Gastrocnemius medialis (tissue), 4 donors: ENCODE measurements at regions not wholly inside any gene's neighbourhood (a gene's known extent, or its start where the extent isn't known, plus 50 kb on each side); places are given as distances from the start of the nearest gene placed in this dataset.

Source experiments
- ATAC-seq, 2 donors: fragments of 150-250 bp; one replicate each; pipeline ENCODE4 v1.9.1; 2016
- DNase-seq, 2 donors: peaks; one replicate each; pipeline ENCODE4 v3.0.0-alpha.2; 2019
- H3K27ac ChIP-seq, 4 donors: fragments of 200-600 bp; sonication (generic); 1 replicate in 1 of 4; 2 replicates in 3 of 4; pipeline ENCODE4 v1.5.1; 2016 to 2018; ENCODE audit warnings: mild to moderate bottlenecking in 2 of 4, moderate library complexity in 1 of 4
- H3K27me3 ChIP-seq, 3 donors: fragments of 200-600 bp; sonication (generic) in 2 of 3; 1 replicate in 1 of 3; 2 replicates in 2 of 3; pipeline versions ENCODE4 v1.5.1 to v1.6.0; 2016 to 2019; ENCODE audit warnings: mild to moderate bottlenecking in 1 of 3, moderate library complexity in 1 of 3
- H3K36me3 ChIP-seq, 2 donors: fragments of 200-600 bp; sonication (generic) in 1 of 2; one replicate each; pipeline ENCODE4 v1.5.1; 2017 to 2018
- H3K4me1 ChIP-seq, 2 donors: fragments of 200-600 bp; sonication (generic) in 1 of 2; one replicate each; pipeline ENCODE4 v1.5.1; 2016 to 2017; ENCODE audit warnings: mild to moderate bottlenecking in 2 of 2
- H3K4me3 ChIP-seq, 4 donors: fragments of 200-600 bp; sonication (generic) in 3 of 4; 1 replicate in 1 of 4; 2 replicates in 3 of 4; pipeline ENCODE4 v1.5.1; 2016 to 2019; ENCODE audit warnings: mild to moderate bottlenecking in 2 of 4
- H3K9me3 ChIP-seq, 3 donors: fragments of 200-600 bp; sonication (generic) in 2 of 3; 1 replicate in 1 of 3; 2 replicates in 2 of 3; pipeline ENCODE4 v1.5.1; 2016 to 2019
- POLR2A ChIP-seq, 2 donors: fragments of 450-650 bp; IDR thresholded peaks; one replicate each; pipeline ENCODE4 v1.6.1; 2017; ENCODE audit warnings: antibody characterized with exemption in 2 of 2, mild to moderate bottlenecking in 2 of 2, moderate library complexity in 2 of 2
- in situ Hi-C, 4 donors: fragments of 200-750 bp; cut with MboI; loops; one replicate each; pipeline versions ENCODE4 v1.15.0 to v1.8.0; 2017; ENCODE audit warnings: low sequenced_read_pairs in 4 of 4
- intact Hi-C: fragments of 100-400 bp; cut with DNase I; formaldehyde crosslinking; loops from one replicate; pipeline ENCODE4 v1.15.1; 2023; ENCODE audit warnings: low total_unique reads
- TF ChIP-seq, protein P1 (sequence below), 5 experiments: fragments of 450-650 bp in 3 of 5; fragments of 200-600 bp in 2 of 5; sonication (generic) in 2 of 5; IDR thresholded peaks in 4 of 5; conservative IDR thresholded peaks in 1 of 5; 1 replicate in 4 of 5; 2 replicates in 1 of 5; pipeline ENCODE4 v1.5.1; 2016 to 2019; ENCODE audit warnings: antibody characterized with exemption in 5 of 5, mild to moderate bottlenecking in 3 of 5, moderate library complexity in 3 of 5

DNA sequence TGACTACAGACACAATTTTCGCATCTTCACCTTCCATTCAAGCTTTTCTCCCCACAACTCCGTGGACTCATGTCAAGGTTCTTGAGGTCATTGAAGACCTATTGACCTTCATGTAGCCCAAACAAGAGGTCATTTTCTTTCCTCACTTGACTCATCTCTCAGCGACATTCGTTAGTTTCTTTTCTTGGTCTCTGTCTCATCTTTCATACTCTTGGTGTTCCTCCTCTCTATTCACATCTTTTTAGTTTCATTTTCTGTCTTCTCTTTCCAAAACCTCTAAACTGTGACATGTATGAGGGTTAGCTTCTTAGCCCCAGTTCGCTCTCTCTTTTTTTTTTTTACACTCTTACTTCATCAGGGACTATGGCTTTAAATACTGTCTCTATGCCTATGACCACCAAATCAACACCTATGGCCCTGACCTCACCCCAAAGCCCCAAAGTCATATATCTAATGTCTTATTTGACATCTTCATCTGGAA, 128.6 kb upstream of the BACH2 start:
- intact Hi-C loops, result no loop called here
- DNase-seq (no peak), ATAC-seq (no peak)
- Histone ChIP-seq H3K4me1 (no peaks in the 10 kb centered on the region), H3K9me3 (peaks cover 0 to 9% (median 3%) of the 10 kb centered on the region in 3 donors), H3K36me3 (no peaks in the 10 kb centered on the region), H3K27ac (no peak overlapping the region), H3K27me3 (no peaks in the 10 kb centered on the region), H3K4me3 (no peak overlapping the region)
- in situ Hi-C loops, result no loop called here
- TF ChIP-seq, protein P1, sequence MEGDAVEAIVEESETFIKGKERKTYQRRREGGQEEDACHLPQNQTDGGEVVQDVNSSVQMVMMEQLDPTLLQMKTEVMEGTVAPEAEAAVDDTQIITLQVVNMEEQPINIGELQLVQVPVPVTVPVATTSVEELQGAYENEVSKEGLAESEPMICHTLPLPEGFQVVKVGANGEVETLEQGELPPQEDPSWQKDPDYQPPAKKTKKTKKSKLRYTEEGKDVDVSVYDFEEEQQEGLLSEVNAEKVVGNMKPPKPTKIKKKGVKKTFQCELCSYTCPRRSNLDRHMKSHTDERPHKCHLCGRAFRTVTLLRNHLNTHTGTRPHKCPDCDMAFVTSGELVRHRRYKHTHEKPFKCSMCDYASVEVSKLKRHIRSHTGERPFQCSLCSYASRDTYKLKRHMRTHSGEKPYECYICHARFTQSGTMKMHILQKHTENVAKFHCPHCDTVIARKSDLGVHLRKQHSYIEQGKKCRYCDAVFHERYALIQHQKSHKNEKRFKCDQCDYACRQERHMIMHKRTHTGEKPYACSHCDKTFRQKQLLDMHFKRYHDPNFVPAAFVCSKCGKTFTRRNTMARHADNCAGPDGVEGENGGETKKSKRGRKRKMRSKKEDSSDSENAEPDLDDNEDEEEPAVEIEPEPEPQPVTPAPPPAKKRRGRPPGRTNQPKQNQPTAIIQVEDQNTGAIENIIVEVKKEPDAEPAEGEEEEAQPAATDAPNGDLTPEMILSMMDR (IDR thresholded peaks at IDR 0.05 in 4 of 5, conservative IDR thresholded peaks at IDR 0.05 in 1 of 5), result no peak
- no peak for TF ChIP-seq POLR2A (IDR thresholded peaks at IDR 0.05)

DNA sequence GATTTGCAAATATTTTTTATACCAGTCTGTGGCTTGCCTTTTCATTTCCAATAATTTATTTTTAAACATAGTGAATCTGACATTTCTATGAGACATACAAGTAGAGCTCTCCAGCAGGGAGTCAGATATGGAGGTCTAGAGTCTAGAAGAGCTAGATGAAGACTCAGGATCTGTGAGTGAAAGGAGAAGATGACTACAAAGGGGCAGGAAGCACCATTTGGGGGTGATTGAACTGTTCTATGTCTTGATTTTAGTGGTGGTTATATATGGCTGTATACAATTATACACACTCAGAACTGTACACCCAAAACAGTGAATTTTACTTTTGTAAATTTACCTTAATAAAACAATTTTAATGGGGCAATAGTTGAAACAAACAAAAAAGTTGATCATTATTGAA, 127.9 kb upstream of the BACH2 start:
- peaks cover 0 to 9% (median under 1%) of the 10 kb centered on the region in 3 donors for H3K9me3 ChIP-seq
- no peaks in the 10 kb centered on the region for H3K36me3 ChIP-seq
- DNase-seq (no peak), ATAC-seq (no peak)
- no peak for TF ChIP-seq POLR2A (IDR thresholded peaks at IDR 0.05)
- TF ChIP-seq, protein P1 (IDR thresholded peaks at IDR 0.05 in 4 of 5, conservative IDR thresholded peaks at IDR 0.05 in 1 of 5), result no peak
- no peak overlapping the region for H3K4me3 ChIP-seq
- no peaks in the 10 kb centered on the region for H3K27me3 ChIP-seq
- no peak overlapping the region for H3K27ac ChIP-seq
- in situ Hi-C loops (no loop called here), intact Hi-C loops (no loop called here)
- H3K4me1 ChIP-seq, result no peaks in the 10 kb centered on the region

DNA sequence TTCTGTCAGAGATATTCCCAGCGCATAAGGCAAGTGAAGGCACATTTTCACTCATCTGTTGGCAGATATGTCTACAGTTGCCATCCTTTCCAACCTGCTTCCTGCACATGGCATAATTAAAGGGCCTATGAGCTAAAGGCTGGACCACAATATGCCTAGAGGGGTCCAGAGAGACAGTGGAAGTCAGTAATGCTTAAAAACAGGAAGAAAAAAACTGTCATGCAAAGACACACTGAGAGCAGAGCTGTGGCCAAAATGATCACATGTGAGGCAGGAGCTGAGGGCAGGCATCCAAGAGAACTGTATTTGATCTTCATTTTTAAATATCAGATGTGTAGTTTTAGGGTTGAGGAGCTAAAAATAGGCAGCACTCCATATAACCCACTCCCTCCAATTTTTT, 125.0 kb upstream of the BACH2 start:
- Histone ChIP-seq H3K4me3 (no peak overlapping the region), H3K27me3 (no peaks in the 10 kb centered on the region), H3K27ac (no peak overlapping the region), H3K9me3 (no peaks in the 10 kb centered on the region), H3K36me3 (no peaks in the 10 kb centered on the region), H3K4me1 (no peaks in the 10 kb centered on the region)
- intact Hi-C loops, result no loop called here
- DNase-seq (no peak), ATAC-seq (no peak)
- TF ChIP-seq, protein P1 (IDR thresholded peaks at IDR 0.05 in 4 of 5, conservative IDR thresholded peaks at IDR 0.05 in 1 of 5), result no peak
- no peak for TF ChIP-seq POLR2A (IDR thresholded peaks at IDR 0.05)
- in situ Hi-C loops, result no loop called here

DNA sequence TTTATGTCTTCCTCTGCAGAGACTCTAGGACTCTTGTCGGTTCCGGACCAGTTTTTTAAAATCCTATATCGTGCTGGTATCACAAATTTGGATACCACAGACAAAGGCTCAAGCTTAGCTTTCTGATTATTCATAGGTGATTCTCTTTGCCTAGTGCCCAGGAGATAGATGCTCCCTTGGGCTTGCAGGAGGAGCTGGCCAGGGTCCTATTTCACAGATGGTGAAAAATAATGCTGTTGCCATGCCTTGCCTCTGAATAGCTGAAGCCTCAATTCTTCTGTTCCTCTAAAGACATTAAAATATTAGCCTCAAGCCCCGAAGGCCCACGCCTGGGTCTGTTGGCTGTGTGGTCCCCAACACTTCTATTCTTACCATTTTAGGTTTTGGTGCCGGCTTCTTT, 123.9 kb upstream of the BACH2 start:
- intact Hi-C loops (no loop called here), in situ Hi-C loops (no loop called here)
- DNase-seq (no peak), ATAC-seq (no peak)
- Histone ChIP-seq H3K27me3 (no peaks in the 10 kb centered on the region), H3K27ac (no peak overlapping the region), H3K9me3 (no peaks in the 10 kb centered on the region), H3K4me3 (no peak overlapping the region), H3K36me3 (no peaks in the 10 kb centered on the region), H3K4me1 (no peaks in the 10 kb centered on the region)
- TF ChIP-seq, protein P1 (IDR thresholded peaks at IDR 0.05 in 4 of 5, conservative IDR thresholded peaks at IDR 0.05 in 1 of 5), result no peak
- TF ChIP-seq POLR2A (IDR thresholded peaks at IDR 0.05), result no peak

DNA sequence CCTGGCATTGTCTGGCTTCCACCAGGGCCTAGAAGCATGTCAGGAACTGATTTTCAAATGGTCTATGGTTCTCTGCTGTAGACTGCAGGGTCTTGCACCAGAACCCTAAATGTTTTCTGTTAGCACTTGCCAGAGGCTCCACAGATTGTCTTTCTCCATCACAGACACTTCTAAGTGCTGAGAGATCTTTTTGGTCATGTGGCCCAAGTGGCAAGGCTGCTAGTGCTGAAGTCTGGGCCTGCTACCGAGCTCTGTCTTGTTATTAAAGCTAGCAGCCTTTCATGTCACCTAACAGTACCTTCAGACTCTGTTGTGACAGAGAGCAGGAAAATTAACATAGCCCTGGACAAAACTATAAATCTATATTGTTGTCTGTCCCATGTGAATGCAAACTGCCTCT, 120.7 kb upstream of the BACH2 start:
- Histone ChIP-seq H3K27me3 (peaks cover 0 to 2% (median 0%) of the 10 kb centered on the region in 3 donors), H3K4me1 (peaks cover 0 to 6% of the 10 kb centered on the region in 2 donors), H3K9me3 (no peaks in the 10 kb centered on the region), H3K36me3 (no peaks in the 10 kb centered on the region), H3K4me3 (no peak overlapping the region), H3K27ac (no peak overlapping the region)
- in situ Hi-C loops (no loop called here), intact Hi-C loops (no loop called here)
- no peak for ATAC-seq
- DNase-seq, result no peak
- TF ChIP-seq, protein P1 (IDR thresholded peaks at IDR 0.05 in 4 of 5, conservative IDR thresholded peaks at IDR 0.05 in 1 of 5), result no peak
- no peak for TF ChIP-seq POLR2A (IDR thresholded peaks at IDR 0.05)
